ENCODE measurements at regions not wholly inside any gene's neighbourhood (a gene's known extent, or its start where the extent isn't known, plus 50 kb on each side); places are given as distances from the start of the nearest gene placed in this dataset.

GRCh38 chrX:42107495-42108488, 184.4 kb upstream of the CASK start:
- intact Hi-C loops (cut with DNase I) = no loop called here
- no peak for ATAC-seq
- DNase-seq (ENCODE audit: missing footprints) = no peak

GRCh38 chrX:42106556-42106955, 183.2 kb upstream of the CASK start:
- DNase-seq (ENCODE audit: missing footprints) (no peak), ATAC-seq (no peak)
- intact Hi-C loops (cut with DNase I) = no loop called here

- DNase-seq (ENCODE audit: missing footprints) (no peak), ATAC-seq (no peak)
- intact Hi-C loops (cut with DNase I) = no loop called here
These were observed 179.4 kb upstream of the CASK start for GRCh38 chrX:42102586-42103282.

GRCh38 chrX:42098900-42099299, 175.5 kb upstream of the CASK start:
- no peak for DNase-seq (ENCODE audit: missing footprints)
- peak; percentile 76 for ATAC-seq
- intact Hi-C loops (cut with DNase I) = no loop called here

- intact Hi-C loops (cut with DNase I) = no loop called here
- no peak for ATAC-seq
- DNase-seq (ENCODE audit: missing footprints) = no peak
These were observed 174.1 kb upstream of the CASK start for GRCh38 chrX:42097486-42097885.

- intact Hi-C loops (cut with DNase I) = no loop called here
- ATAC-seq = no peak
- DNase-seq (ENCODE audit: missing footprints) = no peak
These were observed 173.0 kb upstream of the CASK start for GRCh38 chrX:42096265-42096920.

- ATAC-seq = no peak
- intact Hi-C loops (cut with DNase I) = no loop called here
- no peak for DNase-seq (ENCODE audit: missing footprints)
These were observed 170.9 kb upstream of the CASK start for GRCh38 chrX:42094218-42094617.

- intact Hi-C loops (cut with DNase I) = no loop called here
- ATAC-seq (no peak), DNase-seq (ENCODE audit: missing footprints) (no peak)
These were observed 170.4 kb upstream of the CASK start for GRCh38 chrX:42093756-42094155.

- intact Hi-C loops (cut with DNase I) = no loop called here
- DNase-seq (ENCODE audit: missing footprints) (no peak), ATAC-seq (no peak)
These were observed 167.0 kb upstream of the CASK start for GRCh38 chrX:42090395-42090794.

GRCh38 chrX:42089031-42089430, 165.7 kb upstream of the CASK start:
- intact Hi-C loops (cut with DNase I) = no loop called here
- DNase-seq (ENCODE audit: missing footprints) (no peak), ATAC-seq (no peak)

GRCh38 chrX:42087960-42088359, 164.6 kb upstream of the CASK start:
- intact Hi-C loops (cut with DNase I) = no loop called here
- no peak for ATAC-seq
- DNase-seq (ENCODE audit: missing footprints) = no peak

GRCh38 chrX:42085836-42086235, 162.5 kb upstream of the CASK start:
- intact Hi-C loops (cut with DNase I) = no loop called here
- ATAC-seq = no peak
- DNase-seq (ENCODE audit: missing footprints) = no peak

GRCh38 chrX:42079968-42080367, 156.6 kb upstream of the CASK start:
- ATAC-seq (no peak), DNase-seq (ENCODE audit: missing footprints) (no peak)
- intact Hi-C loops (cut with DNase I) = no loop called here

- ATAC-seq (no peak), DNase-seq (ENCODE audit: missing footprints) (no peak)
- intact Hi-C loops (cut with DNase I) = no loop called here
These were observed 154.3 kb upstream of the CASK start for GRCh38 chrX:42077675-42078074.

GRCh38 chrX:42075032-42075431, 151.7 kb upstream of the CASK start:
- ATAC-seq (no peak), DNase-seq (ENCODE audit: missing footprints) (no peak)
- intact Hi-C loops (cut with DNase I) = no loop called here

GRCh38 chrX:42073448-42073847, 150.1 kb upstream of the CASK start:
- DNase-seq (ENCODE audit: missing footprints) (no peak), ATAC-seq (no peak)

GRCh38 chrX:42070866-42071265, 147.5 kb upstream of the CASK start:
- intact Hi-C loops (cut with DNase I) = no loop called here
- no peak for DNase-seq (ENCODE audit: missing footprints)
- ATAC-seq = no peak

More at GRCh38 chrX:42073448-42073847, 150.1 kb upstream of the CASK start:
- intact Hi-C loops (cut with DNase I) = no loop called here

GRCh38 chrX:42054256-42054655, 130.9 kb upstream of the CASK start:
- DNase-seq (ENCODE audit: missing footprints) (no peak), ATAC-seq (no peak)
- intact Hi-C loops (cut with DNase I) = no loop called here

- DNase-seq (ENCODE audit: missing footprints) (no peak), ATAC-seq (no peak)
- intact Hi-C loops (cut with DNase I) = no loop called here
These were observed 127.0 kb upstream of the CASK start for GRCh38 chrX:42050345-42050744.

- ATAC-seq (no peak), DNase-seq (ENCODE audit: missing footprints) (no peak)
- intact Hi-C loops (cut with DNase I) = no loop called here
These were observed 124.5 kb upstream of the CASK start for GRCh38 chrX:42047886-42048285.

All from Right ventricle myocardium inferior (tissue), 1 donor.